Upper lobe of right lung (tissue), 1 donor: ENCODE measurements at regions not wholly inside any gene's neighbourhood (a gene's known extent, or its start where the extent isn't known, plus 50 kb on each side); places are given as distances from the start of the nearest gene placed in this dataset.

Source experiments
- ATAC-seq: fragments of 200-7000 bp; cut with Tn5 transposase; one replicate; pipeline ENCODE4 v1.9.1; 2020; ENCODE audit warnings: mild to moderate bottlenecking, moderate library complexity
- DNase-seq: peaks from one replicate; pipeline ENCODE4 v3.0.0-alpha.2; 2020
- H3K27ac ChIP-seq: fragments of 200-600 bp; one replicate; pipeline ENCODE4 v1.8.0; 2022
- H3K27me3 ChIP-seq: fragments of 200-600 bp; one replicate; pipeline ENCODE4 v1.8.0; 2022; ENCODE audit warnings: mild to moderate bottlenecking
- H3K36me3 ChIP-seq: fragments of 200-600 bp; one replicate; pipeline ENCODE4 v1.8.0; 2022
- H3K4me1 ChIP-seq: fragments of 200-600 bp; one replicate; pipeline ENCODE4 v1.8.0; 2022
- H3K4me3 ChIP-seq: fragments of 200-600 bp; one replicate; pipeline ENCODE4 v1.8.0; 2022; ENCODE audit warnings: mild to moderate bottlenecking
- H3K9me3 ChIP-seq: fragments of 200-600 bp; one replicate; pipeline ENCODE4 v1.8.0; 2022
- intact Hi-C: fragments of 100-400 bp; cut with DNase I; formaldehyde crosslinking; loops from one replicate; pipeline ENCODE4 v1.11.0; 2022
- TF ChIP-seq, protein P1 (sequence below): fragments of 200-600 bp; IDR thresholded peaks from one replicate; pipeline ENCODE4 v1.8.0; 2022; ENCODE audit warnings: antibody characterized with exemption
- donor health status: DM: no; HTN: yes; CAD: no; lungs with severe emphysema.

- no peaks in the 10 kb centered on the region for H3K36me3 ChIP-seq
- intact Hi-C loops = no loop called here
- no peaks in the 10 kb centered on the region for H3K27me3 ChIP-seq
- no peak for ATAC-seq
- no peak overlapping the region for H3K27ac ChIP-seq
- TF ChIP-seq, protein P1, sequence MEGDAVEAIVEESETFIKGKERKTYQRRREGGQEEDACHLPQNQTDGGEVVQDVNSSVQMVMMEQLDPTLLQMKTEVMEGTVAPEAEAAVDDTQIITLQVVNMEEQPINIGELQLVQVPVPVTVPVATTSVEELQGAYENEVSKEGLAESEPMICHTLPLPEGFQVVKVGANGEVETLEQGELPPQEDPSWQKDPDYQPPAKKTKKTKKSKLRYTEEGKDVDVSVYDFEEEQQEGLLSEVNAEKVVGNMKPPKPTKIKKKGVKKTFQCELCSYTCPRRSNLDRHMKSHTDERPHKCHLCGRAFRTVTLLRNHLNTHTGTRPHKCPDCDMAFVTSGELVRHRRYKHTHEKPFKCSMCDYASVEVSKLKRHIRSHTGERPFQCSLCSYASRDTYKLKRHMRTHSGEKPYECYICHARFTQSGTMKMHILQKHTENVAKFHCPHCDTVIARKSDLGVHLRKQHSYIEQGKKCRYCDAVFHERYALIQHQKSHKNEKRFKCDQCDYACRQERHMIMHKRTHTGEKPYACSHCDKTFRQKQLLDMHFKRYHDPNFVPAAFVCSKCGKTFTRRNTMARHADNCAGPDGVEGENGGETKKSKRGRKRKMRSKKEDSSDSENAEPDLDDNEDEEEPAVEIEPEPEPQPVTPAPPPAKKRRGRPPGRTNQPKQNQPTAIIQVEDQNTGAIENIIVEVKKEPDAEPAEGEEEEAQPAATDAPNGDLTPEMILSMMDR = no peak
- H3K9me3 ChIP-seq = no peaks in the 10 kb centered on the region
- H3K4me3 ChIP-seq = no peak overlapping the region
- DNase-seq = no peak
- no peaks in the 10 kb centered on the region for H3K4me1 ChIP-seq
These were observed 170.8 kb downstream of the ABCA8 start for GRCh38 chr17:68784431-68784830.

DNA sequence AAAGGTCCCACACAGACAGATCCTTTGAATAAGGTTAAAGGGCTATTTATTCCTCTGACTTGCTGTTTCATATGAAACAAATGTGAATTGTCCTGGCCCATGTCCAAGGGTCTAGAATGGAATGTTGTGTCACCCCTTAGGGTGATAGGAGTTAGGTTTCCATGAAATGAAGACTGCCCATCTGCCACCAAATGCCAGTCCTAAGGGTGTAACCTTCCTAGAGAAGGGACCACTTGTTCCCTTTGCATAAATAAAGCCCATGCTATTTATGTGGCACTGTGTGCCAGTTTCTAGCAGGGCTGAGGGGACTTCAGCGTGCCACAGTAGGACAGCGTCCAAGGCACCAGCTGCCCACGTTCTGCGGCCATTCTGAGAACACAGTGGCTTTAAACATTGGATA, 171.3 kb downstream of the ABCA8 start:
- Histone ChIP-seq H3K36me3 (no peaks in the 10 kb centered on the region), H3K27ac (no peak overlapping the region), H3K4me3 (no peak overlapping the region), H3K27me3 (no peaks in the 10 kb centered on the region), H3K9me3 (no peaks in the 10 kb centered on the region), H3K4me1 (no peaks in the 10 kb centered on the region)
- DNase-seq (no peak), ATAC-seq (peak; percentile 10)
- TF ChIP-seq, protein P1 = no peak
- intact Hi-C loops = no loop called here

GRCh38 chr17:68782789-68783188, 172.4 kb downstream of the ABCA8 start:
- DNase-seq (no peak), ATAC-seq (peak; percentile 51)
- TF ChIP-seq, protein P1 = no peak
- H3K4me3 ChIP-seq = no peak overlapping the region
- intact Hi-C loops = no loop called here
- no peaks in the 10 kb centered on the region for H3K36me3 ChIP-seq
- H3K9me3 ChIP-seq = no peaks in the 10 kb centered on the region
- no peaks in the 10 kb centered on the region for H3K27me3 ChIP-seq
- no peaks in the 10 kb centered on the region for H3K4me1 ChIP-seq
- peak overlapping the region; percentile 38 for H3K27ac ChIP-seq

DNA sequence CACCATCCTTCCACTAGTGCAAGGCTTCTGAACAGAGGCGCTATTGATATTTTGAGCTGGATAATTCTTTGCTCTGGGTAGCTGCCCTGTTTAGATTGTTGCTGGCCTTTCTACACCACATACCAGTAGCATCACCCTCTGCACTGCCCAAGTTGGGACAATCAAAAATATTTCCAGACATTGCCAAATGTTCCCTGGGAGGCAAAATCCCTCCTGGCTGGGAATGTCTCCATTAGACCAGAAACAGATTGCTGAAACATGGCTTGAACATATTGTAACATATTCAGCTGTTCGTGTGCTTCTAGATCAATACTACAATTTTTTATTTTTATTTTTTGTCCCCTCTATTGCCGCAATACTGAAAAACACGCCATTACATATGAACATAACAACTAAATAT, 174.6 kb downstream of the ABCA8 start:
- Histone ChIP-seq H3K4me1 (no peaks in the 10 kb centered on the region), H3K4me3 (no peak overlapping the region), H3K9me3 (no peaks in the 10 kb centered on the region), H3K27me3 (no peaks in the 10 kb centered on the region), H3K27ac (no peak overlapping the region), H3K36me3 (no peaks in the 10 kb centered on the region)
- ATAC-seq (no peak), DNase-seq (no peak)
- TF ChIP-seq, protein P1 = no peak
- intact Hi-C loops = no loop called here

GRCh38 chr17:68778726-68779125, 176.5 kb downstream of the ABCA8 start:
- Histone ChIP-seq H3K4me1 (no peaks in the 10 kb centered on the region), H3K27me3 (no peaks in the 10 kb centered on the region), H3K9me3 (no peaks in the 10 kb centered on the region), H3K36me3 (no peaks in the 10 kb centered on the region), H3K27ac (no peak overlapping the region), H3K4me3 (no peak overlapping the region)
- TF ChIP-seq, protein P1 = no peak
- ATAC-seq = no peak
- DNase-seq = no peak
- intact Hi-C loops = loop anchor here (10.0 kb wide), 1 partner anchor 456 kb away; no protein-coding TSS in a partner anchor
